Neural cell (in vitro differentiated cells): ENCODE measurements at regions not wholly inside any gene's neighbourhood (a gene's known extent, or its start where the extent isn't known, plus 50 kb on each side); places are given as distances from the start of the nearest gene placed in this dataset.

Source experiments
- H2AFZ ChIP-seq: fragments of 200-600, 300-800 bp; sonication (generic), shearing (Covaris generic); 2 replicates; pipeline ENCODE4 v1.6.0; 2014; ENCODE audit warnings: low read depth, mild to moderate bottlenecking, antibody characterized with exemption, low read length, moderate library complexity
- H3F3A ChIP-seq: fragments of 200-600 bp; shearing (Covaris generic); 2 replicates; pipeline ENCODE4 v1.6.1; 2016; ENCODE audit warnings: mild to moderate bottlenecking, moderate library complexity, mixed read lengths, antibody characterized with exemption, low read length; ENCODE audit not compliant: insufficient read depth, poor library complexity, severe bottlenecking
- H3K27ac ChIP-seq: fragments of 200-600, 300-800 bp; sonication (generic), shearing (Covaris generic); 2 replicates; pipeline ENCODE4 v1.5.1; 2014; ENCODE audit warnings: mild to moderate bottlenecking, low read length, moderate library complexity
- H3K27me3 ChIP-seq: fragments of 300-800, 200-600 bp; sonication (generic), shearing (Covaris generic); 2 replicates; pipeline ENCODE4 v1.6.0; 2014; ENCODE audit warnings: mild to moderate bottlenecking, low read depth, low read length, moderate library complexity; ENCODE audit not compliant: insufficient read depth
- H3K36me3 ChIP-seq: fragments of 300-800, 200-600 bp; sonication (generic), shearing (Covaris generic); 2 replicates; pipeline ENCODE4 v1.5.1; 2014; ENCODE audit warnings: mild to moderate bottlenecking, antibody characterized with exemption, low read length, moderate library complexity; ENCODE audit not compliant: insufficient read depth
- H3K4me2 ChIP-seq: fragments of 300-800, 200-600 bp; sonication (generic), shearing (Covaris generic); 2 replicates; pipeline ENCODE4 v1.6.0; 2014; ENCODE audit warnings: mild to moderate bottlenecking, low read length
- H3K4me3 ChIP-seq: fragments of 300-800, 200-600 bp; sonication (generic), shearing (Covaris generic); 2 replicates; pipeline ENCODE4 v1.5.1; 2014; ENCODE audit warnings: mild to moderate bottlenecking, low read length, moderate library complexity
- H3K79me2 ChIP-seq: fragments of 200-600 bp; shearing (Covaris generic); replicated peaks from 2 replicates; pipeline ENCODE4 v1.6.0; 2014; ENCODE audit warnings: mild to moderate bottlenecking, low read length, moderate library complexity; ENCODE audit not compliant: insufficient read depth
- H3K9ac ChIP-seq: fragments of 300-800, 200-600 bp; sonication (generic), shearing (Covaris generic); 2 replicates; pipeline ENCODE4 v1.6.1; 2016; ENCODE audit warnings: mild to moderate bottlenecking, low read length, mixed read lengths
- H3K9me2 ChIP-seq: fragments of 200-600 bp; shearing (Covaris generic); 2 replicates; pipeline ENCODE4 v1.6.1; 2016; ENCODE audit warnings: mild to moderate bottlenecking, low read length, mixed read lengths; ENCODE audit not compliant: insufficient read depth
- H3K9me3 ChIP-seq: fragments of 200-600, 300-800 bp; sonication (generic), shearing (Covaris generic); 2 replicates; pipeline ENCODE4 v1.6.1; 2016; ENCODE audit warnings: mild to moderate bottlenecking, mixed run types, low read length, moderate library complexity, mixed read lengths
- H4K20me1 ChIP-seq: fragments of 200-600 bp; shearing (Covaris generic); 2 replicates; pipeline ENCODE4 v1.6.1; 2016; ENCODE audit warnings: mild to moderate bottlenecking, mixed run types; ENCODE audit not compliant: insufficient read depth
- CTCF ChIP-seq: fragments of 450-650 bp; IDR thresholded peaks from 2 replicates; pipeline ENCODE4 v1.5.1; 2014; ENCODE audit warnings: antibody characterized with exemption, mild to moderate bottlenecking, moderate library complexity; ENCODE audit not compliant: poor library complexity, severe bottlenecking
- EP300 ChIP-seq: fragments of 450-650 bp; conservative IDR thresholded peaks from 2 replicates; pipeline ENCODE4 v1.6.1; 2014; ENCODE audit warnings: antibody characterized with exemption, mild to moderate bottlenecking, moderate library complexity; ENCODE audit not compliant: poor library complexity, severe bottlenecking
- EZH2 ChIP-seq: fragments of 200-600, 300-800 bp; shearing (Covaris generic), sonication (generic); IDR thresholded peaks from 2 replicates; pipeline ENCODE4 v1.6.1; 2014; ENCODE audit warnings: antibody characterized with exemption, low read length, borderline replicate concordance, mild to moderate bottlenecking; ENCODE audit not compliant: insufficient read depth, poor library complexity, severe bottlenecking
- MXI1 ChIP-seq: fragments of 450-650 bp; conservative IDR thresholded peaks from 2 replicates; pipeline ENCODE4 v1.6.1; 2014; ENCODE audit warnings: antibody characterized with exemption, mild to moderate bottlenecking; ENCODE audit not compliant: poor library complexity, severe bottlenecking
- POLR2AphosphoS5 ChIP-seq: IDR thresholded peaks from 2 replicates; pipeline ENCODE4 v1.6.1; 2012
- RAD21 ChIP-seq: fragments of 450-650 bp; conservative IDR thresholded peaks from 2 replicates; pipeline ENCODE4 v1.6.1; 2014; ENCODE audit warnings: antibody characterized with exemption, mild to moderate bottlenecking, moderate library complexity
- REST ChIP-seq: IDR thresholded peaks from 2 replicates; pipeline ENCODE4 v1.6.1; 2012; ENCODE audit warnings: borderline replicate concordance
- SMC3 ChIP-seq: fragments of 450-650 bp; conservative IDR thresholded peaks from 2 replicates; pipeline ENCODE4 v1.6.1; 2014; ENCODE audit warnings: antibody characterized with exemption, mild to moderate bottlenecking, moderate library complexity; ENCODE audit not compliant: poor library complexity
- TAF1 ChIP-seq: IDR thresholded peaks from 2 replicates; pipeline ENCODE4 v1.6.1; 2012; ENCODE audit warnings: low read depth

DNA sequence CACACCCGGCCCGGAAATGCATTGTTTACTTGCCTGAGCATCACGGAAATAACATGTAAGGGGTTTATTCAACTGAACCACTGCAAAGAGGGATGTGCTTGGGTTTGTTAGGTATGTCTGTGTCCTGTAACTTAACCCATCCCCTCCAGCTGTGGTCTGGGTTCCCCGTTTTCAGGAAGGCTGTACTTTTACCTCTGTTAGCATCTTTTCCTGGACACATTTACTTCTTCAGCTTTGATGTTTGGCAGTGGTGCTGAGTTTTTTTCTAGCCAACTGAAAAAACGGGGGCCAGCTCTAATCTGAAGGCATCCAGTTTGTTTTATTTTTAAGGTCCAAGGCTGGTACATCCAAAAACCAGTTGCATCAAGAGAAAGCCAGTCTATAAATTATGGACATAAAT, 561.8 kb downstream of the BNC2 start:
- no peak overlapping the region for H2AFZ ChIP-seq

DNA sequence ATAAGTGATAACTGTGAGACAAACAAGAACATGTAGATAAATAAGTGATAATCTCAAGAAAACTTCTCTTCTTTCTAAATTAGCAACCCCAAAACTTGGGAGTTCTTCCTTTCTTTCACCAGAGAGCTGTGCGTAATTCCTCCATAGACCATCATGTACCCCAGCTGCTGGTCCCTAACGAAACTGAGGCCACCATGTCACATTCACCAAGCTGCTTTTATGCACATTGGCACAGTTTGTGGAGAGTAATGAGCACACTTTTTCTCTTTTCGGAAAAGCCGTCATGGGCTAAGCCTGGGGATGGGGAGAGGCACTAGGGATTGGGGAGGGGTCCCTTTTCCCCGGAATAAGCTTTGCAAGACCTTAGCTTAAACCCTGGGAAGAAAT, 561.4 kb downstream of the BNC2 start:
- no peak for TF ChIP-seq POLR2AphosphoS5
- no peak for TF ChIP-seq TAF1
- no peak for TF ChIP-seq EZH2
- TF ChIP-seq MXI1, result no peak
- no peak for TF ChIP-seq CTCF
- TF ChIP-seq RAD21, result no peak
- no peak for TF ChIP-seq EP300
- no peak for TF ChIP-seq REST
- Histone ChIP-seq H2AFZ (no peak overlapping the region), H3K9ac (no peak overlapping the region), H3K9me3 (no peaks in the 10 kb centered on the region), H3K79me2 (no peaks in the 10 kb centered on the region), H3K4me3 (no peak overlapping the region), H4K20me1 (no peaks in the 10 kb centered on the region), H3K36me3 (no peaks in the 10 kb centered on the region), H3F3A (no peaks in the 10 kb centered on the region), H3K27me3 (no peaks in the 10 kb centered on the region), H3K4me2 (no peak overlapping the region), H3K27ac (no peak overlapping the region), H3K9me2 (no peaks in the 10 kb centered on the region)

More for the DNA sequence above, 561.8 kb downstream of the BNC2 start:
- H3K9me2 ChIP-seq, result no peaks in the 10 kb centered on the region
- no peaks in the 10 kb centered on the region for H4K20me1 ChIP-seq
- H3K9me3 ChIP-seq, result no peaks in the 10 kb centered on the region
- no peak for TF ChIP-seq SMC3
- H3K4me3 ChIP-seq, result no peak overlapping the region
- H3K79me2 ChIP-seq, result no peaks in the 10 kb centered on the region
- no peak overlapping the region for H3K9ac ChIP-seq
- no peak overlapping the region for H3K27ac ChIP-seq
- H3F3A ChIP-seq, result no peaks in the 10 kb centered on the region
- no peak overlapping the region for H3K4me2 ChIP-seq
- no peaks in the 10 kb centered on the region for H3K27me3 ChIP-seq
- no peaks in the 10 kb centered on the region for H3K36me3 ChIP-seq
